Ovary (tissue), 7 donors: ENCODE measurements at regions not wholly inside any gene's neighbourhood (a gene's known extent, or its start where the extent isn't known, plus 50 kb on each side); places are given as distances from the start of the nearest gene placed in this dataset.

Experiments used
- DNase-seq, 5 donors: peaks; one replicate each; pipeline ENCODE4 v3.0.0-alpha.2; 2019 to 2020
- H3K27ac ChIP-seq, 2 donors: fragments of 200-600 bp; one replicate each; pipeline versions ENCODE4 v1.5.1 to v1.8.0; 2019 to 2022
- H3K27me3 ChIP-seq: fragments of 200-600 bp; one replicate; pipeline ENCODE4 v1.8.0; 2022
- H3K36me3 ChIP-seq: fragments of 200-600 bp; sonication (generic); one replicate; pipeline ENCODE4 v1.5.1; 2019
- H3K4me1 ChIP-seq: one replicate; pipeline ENCODE4 v1.8.1; 2013; ENCODE audit warnings: mild to moderate bottlenecking, moderate library complexity; ENCODE audit not compliant: insufficient read depth
- H3K4me3 ChIP-seq: fragments of 200-600 bp; sonication (generic); one replicate; pipeline ENCODE4 v1.5.1; 2017
- H3K9me3 ChIP-seq, 2 donors: fragments of 200-600 bp in 1 of 2; sonication (generic) in 1 of 2; one replicate each; pipeline versions ENCODE4 v1.5.1 to v1.8.1; 2013 to 2019; ENCODE audit warnings: mild to moderate bottlenecking in 1 of 2, moderate library complexity in 1 of 2
- CTCF ChIP-seq, 3 donors: fragments of 450-650 bp in 2 of 3; fragments of 200-600 bp in 1 of 3; IDR thresholded peaks; one replicate each; pipeline versions ENCODE4 v1.5.1 to v1.8.0; 2016 to 2022; ENCODE audit warnings: antibody characterized with exemption in 3 of 3, mild to moderate bottlenecking in 1 of 3
- EP300 ChIP-seq: sonication (generic); formaldehyde crosslinking; IDR thresholded peaks from one replicate; pipeline ENCODE4 v1.6.1; 2017; ENCODE audit warnings: antibody characterized with exemption
- POLR2A ChIP-seq: fragments of 450-650 bp; IDR thresholded peaks from one replicate; pipeline ENCODE4 v1.6.1; 2017; ENCODE audit warnings: antibody characterized with exemption, mild to moderate bottlenecking, moderate library complexity
- WGBS, 3 donors: extraction: QIAGEN DNeasy Blood & Tissue Kit in 1 of 3; methylation state at CpG; one replicate each; pipeline versions ENCODE4 v1.1.5 to v1.1.7; 2013 to 2017; 5-methylcytosine and 5-hydroxymethylcytosine counted together
- intact Hi-C, 4 donors: fragments of 100-400 bp; cut with DNase I; formaldehyde crosslinking; loops; one replicate each; pipeline versions ENCODE4 v1.11.0 to v1.15.1; 2022 to 2023
- donor health status: DM: no; HTN: no; CAD: no; lungs with moderate emphysema.
- donor health status: DM: no; HTN: no; CAD: no.
- donor health status: Bipolar disorder and iron deficiency.
- donor health status: DM: no; HTN: no; CAD: no.
- donor health status: DM: yes; HTN: yes; CAD: no.

DNA sequence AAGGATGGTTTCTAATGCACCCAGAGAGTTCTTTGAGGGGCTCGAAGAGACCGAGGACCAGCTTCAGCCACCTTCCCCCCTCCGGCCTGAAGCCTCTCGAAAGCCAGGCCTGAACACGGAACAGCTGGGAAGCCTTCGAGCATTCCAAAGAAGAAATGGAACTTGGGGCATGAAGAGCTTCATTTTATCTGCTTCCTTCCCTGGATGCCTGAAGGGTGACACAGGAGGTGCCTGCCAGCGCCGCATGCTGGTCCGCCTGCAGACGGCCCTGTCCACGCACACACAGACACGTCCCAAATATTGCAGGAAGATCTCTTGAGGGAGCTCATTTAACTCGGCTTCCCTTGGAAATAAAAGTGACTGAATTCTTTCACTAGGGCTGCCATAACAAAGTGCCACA lies 73.7 kb downstream of the TOMM20 start:
- no peaks in the 10 kb centered on the region for H3K9me3 ChIP-seq
- H3K27ac ChIP-seq, result no peak overlapping the region
- no peaks in the 10 kb centered on the region for H3K27me3 ChIP-seq
- no peak for DNase-seq
- TF ChIP-seq POLR2A (no peak), CTCF (IDR thresholded peaks at IDR 0.05) (no peak), EP300 (no peak)
- WGBS, 3 donors, result 91 to 94% (median 92%) methylated on average over 13 of the region's 13 CpGs
- no peak overlapping the region for H3K4me3 ChIP-seq
- intact Hi-C loops, result no loop called here
- H3K4me1 ChIP-seq, result no peaks in the 10 kb centered on the region
- no peaks in the 10 kb centered on the region for H3K36me3 ChIP-seq

GRCh38 chr1:235054466-235054865 lies 74.2 kb downstream of the TOMM20 start:
- H3K27ac ChIP-seq, result no peak overlapping the region
- no peaks in the 10 kb centered on the region for H3K4me1 ChIP-seq
- TF ChIP-seq EP300 (no peak), CTCF (IDR thresholded peaks at IDR 0.05) (no peak), POLR2A (no peak)
- H3K9me3 ChIP-seq, result no peaks in the 10 kb centered on the region
- no peaks in the 10 kb centered on the region for H3K27me3 ChIP-seq
- 95 to 98% (median 96%) methylated on average over 11 of the region's 11 CpGs for WGBS, 3 donors
- DNase-seq, result no peak
- no peak overlapping the region for H3K4me3 ChIP-seq
- no peaks in the 10 kb centered on the region for H3K36me3 ChIP-seq
- intact Hi-C loops, result no loop called here

DNA sequence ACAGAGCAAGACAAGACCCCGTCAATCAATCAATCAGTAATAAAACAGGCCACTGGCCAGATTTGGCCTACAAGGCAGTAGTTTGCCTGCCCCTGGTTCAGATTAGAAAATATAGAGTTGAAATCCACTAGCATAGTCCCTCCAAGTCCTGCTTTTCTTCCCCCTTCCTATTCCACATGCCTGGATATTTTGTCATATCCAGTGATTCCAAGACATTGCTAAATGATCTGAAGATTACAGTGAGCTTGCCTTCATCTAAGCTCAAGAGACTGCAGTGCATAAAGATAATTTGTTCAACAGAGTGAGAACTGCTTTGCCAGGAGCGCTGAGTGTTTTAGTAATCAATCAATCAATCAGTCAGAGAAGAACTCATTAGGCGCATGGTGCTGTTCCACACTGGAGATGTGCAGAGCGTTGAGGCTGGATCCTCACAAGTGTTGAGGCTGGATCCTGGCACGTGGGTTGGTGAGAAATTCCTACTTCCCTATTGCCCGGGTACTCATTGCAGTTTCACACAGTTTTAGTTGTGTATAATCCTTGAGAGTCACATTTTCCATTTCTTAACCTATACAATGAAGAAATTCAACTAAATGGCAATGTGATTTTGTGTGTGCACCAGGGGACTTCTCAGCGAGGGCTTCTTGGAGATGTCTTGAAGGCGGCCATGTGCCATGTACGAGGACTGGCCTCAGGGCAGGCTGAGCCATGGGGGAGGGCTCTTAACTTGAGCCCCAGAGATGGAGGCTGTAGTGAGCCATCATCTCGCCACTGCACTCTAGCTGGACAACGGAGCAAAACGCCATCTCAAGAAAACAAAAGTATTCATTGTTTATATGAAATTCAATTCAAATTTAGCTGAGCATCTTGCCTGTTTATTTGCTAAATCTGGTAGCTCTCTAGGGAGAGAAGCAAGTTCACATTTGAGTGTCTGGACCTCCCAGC lies 76.3 kb downstream of the TOMM20 start:
- Histone ChIP-seq H3K9me3 (no peaks in the 10 kb centered on the region), H3K36me3 (no peaks in the 10 kb centered on the region), H3K4me3 (no peak overlapping the region), H3K4me1 (peaks cover 5% of the 10 kb centered on the region), H3K27ac (no peak overlapping the region), H3K27me3 (no peaks in the 10 kb centered on the region)
- intact Hi-C loops, result no loop called here
- WGBS, 3 donors, result 85 to 90% (median 90%) methylated on average over 12 of the region's 12 CpGs
- TF ChIP-seq CTCF (IDR thresholded peaks at IDR 0.05) (no peak), POLR2A (no peak), EP300 (no peak)
- peak in 1 of 5 donors; percentile 10 for DNase-seq

DNA sequence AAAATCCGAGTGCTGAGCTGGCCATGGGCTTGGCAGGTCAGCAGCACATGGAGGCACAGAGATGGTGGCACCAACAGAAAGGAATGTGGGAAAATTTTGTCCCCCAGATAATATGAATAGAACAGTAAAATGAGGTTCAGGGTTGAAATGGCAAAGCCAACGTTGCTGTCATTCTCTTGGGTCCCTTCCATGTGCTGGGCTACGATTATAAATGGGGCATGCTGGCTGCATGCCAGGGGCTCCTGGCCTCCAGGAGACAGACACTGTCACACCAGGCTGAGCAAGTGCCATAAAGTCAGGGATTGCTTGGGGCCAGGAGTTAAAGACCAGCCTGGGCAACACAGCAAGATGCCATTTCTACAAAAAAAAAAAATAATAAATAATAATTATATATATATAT lies 77.1 kb downstream of the TOMM20 start:
- H3K36me3 ChIP-seq, result no peaks in the 10 kb centered on the region
- H3K27me3 ChIP-seq, result no peaks in the 10 kb centered on the region
- no peak for TF ChIP-seq POLR2A
- TF ChIP-seq EP300, result no peak
- TF ChIP-seq CTCF (IDR thresholded peaks at IDR 0.05), result no peak
- no peak overlapping the region for H3K27ac ChIP-seq
- intact Hi-C loops, result no loop called here
- WGBS, 3 donors, result 46 to 53% (median 49%) methylated on average over 3 of the region's 3 CpGs
- H3K4me1 ChIP-seq, result peaks cover 9% of the 10 kb centered on the region
- no peaks in the 10 kb centered on the region for H3K9me3 ChIP-seq
- H3K4me3 ChIP-seq, result no peak overlapping the region
- DNase-seq, result peak in 1 of 5 donors; percentile 38
